ENCODE measurements at regions not wholly inside any gene's neighbourhood (a gene's known extent, or its start where the extent isn't known, plus 50 kb on each side); places are given as distances from the start of the nearest gene placed in this dataset.
A peak's percentile ranks its signal among the peaks of the same experiment; 100 is the strongest.
"Not testable (repeated sequence)": the region's sequence is repeated elsewhere in the genome, so short reads cannot be mapped to it uniquely, and the experiment has no call there.

DNA sequence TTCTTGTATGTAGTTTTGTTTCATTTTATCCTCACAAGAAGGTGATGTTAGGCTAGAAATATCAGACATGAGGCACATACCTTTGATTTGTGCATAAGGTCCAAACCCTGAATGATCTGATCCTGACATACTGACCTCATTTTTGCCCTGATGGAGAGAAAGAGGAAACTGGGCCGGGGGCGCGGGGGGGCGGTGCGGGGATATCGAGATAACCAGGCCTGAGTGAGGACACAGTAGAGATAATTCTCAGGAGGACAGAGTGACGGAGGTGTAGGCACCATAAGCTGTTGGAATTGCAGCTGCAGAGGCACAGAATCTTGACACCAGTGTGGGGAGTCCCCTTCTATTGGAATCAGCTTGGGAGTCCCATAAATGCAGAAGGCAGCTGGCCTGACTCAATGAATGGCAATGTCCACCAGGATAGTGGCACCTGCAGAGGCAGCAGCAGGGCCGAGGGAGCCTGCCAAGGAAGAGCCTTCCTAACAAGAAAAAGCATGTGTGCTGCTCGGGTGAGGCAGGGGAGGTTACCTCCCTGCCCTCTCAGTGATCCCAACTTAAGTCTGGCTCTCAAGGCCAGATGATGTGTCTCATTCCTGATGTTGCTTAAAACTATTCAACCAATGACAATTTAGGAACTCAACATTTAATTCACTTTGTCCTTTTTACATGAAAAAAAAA, 234.3 kb upstream of the MSX2 start:
- no peak for DNase-seq (ENCODE audit: low read depth)
- TF ChIP-seq, protein P1, sequence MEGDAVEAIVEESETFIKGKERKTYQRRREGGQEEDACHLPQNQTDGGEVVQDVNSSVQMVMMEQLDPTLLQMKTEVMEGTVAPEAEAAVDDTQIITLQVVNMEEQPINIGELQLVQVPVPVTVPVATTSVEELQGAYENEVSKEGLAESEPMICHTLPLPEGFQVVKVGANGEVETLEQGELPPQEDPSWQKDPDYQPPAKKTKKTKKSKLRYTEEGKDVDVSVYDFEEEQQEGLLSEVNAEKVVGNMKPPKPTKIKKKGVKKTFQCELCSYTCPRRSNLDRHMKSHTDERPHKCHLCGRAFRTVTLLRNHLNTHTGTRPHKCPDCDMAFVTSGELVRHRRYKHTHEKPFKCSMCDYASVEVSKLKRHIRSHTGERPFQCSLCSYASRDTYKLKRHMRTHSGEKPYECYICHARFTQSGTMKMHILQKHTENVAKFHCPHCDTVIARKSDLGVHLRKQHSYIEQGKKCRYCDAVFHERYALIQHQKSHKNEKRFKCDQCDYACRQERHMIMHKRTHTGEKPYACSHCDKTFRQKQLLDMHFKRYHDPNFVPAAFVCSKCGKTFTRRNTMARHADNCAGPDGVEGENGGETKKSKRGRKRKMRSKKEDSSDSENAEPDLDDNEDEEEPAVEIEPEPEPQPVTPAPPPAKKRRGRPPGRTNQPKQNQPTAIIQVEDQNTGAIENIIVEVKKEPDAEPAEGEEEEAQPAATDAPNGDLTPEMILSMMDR (IDR thresholded peaks at IDR 0.05; ENCODE audit: low read depth, low read length): no peak
- TF ChIP-seq POLR2A (IDR thresholded peaks at IDR 0.05; ENCODE audit: extremely low read depth, insufficient read length) (no peak), MYC (IDR thresholded peaks at IDR 0.05; ENCODE audit: low read depth, low read length) (no peak)
- TF ChIP-seq, protein P2, sequence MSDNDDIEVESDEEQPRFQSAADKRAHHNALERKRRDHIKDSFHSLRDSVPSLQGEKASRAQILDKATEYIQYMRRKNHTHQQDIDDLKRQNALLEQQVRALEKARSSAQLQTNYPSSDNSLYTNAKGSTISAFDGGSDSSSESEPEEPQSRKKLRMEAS (IDR thresholded peaks at IDR 0.05; ENCODE audit: low read depth, low read length): no peak
- H3K4me3 ChIP-seq (ENCODE audit: low read depth, low read length): no peak overlapping the region

DNA sequence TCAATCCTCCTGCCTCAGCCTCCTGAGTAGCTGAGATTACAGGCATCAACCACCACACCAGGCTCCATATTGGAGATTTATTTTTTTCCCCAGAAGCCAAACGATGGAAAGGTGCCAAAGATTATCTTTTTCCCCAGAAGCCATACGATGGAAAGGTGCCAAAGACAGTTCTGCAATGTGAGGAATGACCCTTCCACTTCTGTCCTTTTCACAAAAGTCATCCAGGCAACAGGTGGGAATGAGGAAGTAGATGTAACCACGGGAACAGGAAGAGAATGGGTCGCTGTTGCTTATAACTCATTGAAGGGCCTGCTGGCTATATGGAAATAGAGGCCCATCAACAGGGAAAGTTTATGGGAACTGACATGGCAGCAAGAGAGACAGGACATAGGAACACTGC, 233.7 kb upstream of the MSX2 start:
- DNase-seq (ENCODE audit: low read depth): peak; percentile 10
- no peak overlapping the region for H3K4me3 ChIP-seq (ENCODE audit: low read depth, low read length)
- TF ChIP-seq, protein P2 (IDR thresholded peaks at IDR 0.05; ENCODE audit: low read depth, low read length): no peak
- TF ChIP-seq, protein P1 (IDR thresholded peaks at IDR 0.05; ENCODE audit: low read depth, low read length): no peak
- TF ChIP-seq MYC (IDR thresholded peaks at IDR 0.05; ENCODE audit: low read depth, low read length): no peak
- TF ChIP-seq POLR2A (IDR thresholded peaks at IDR 0.05; ENCODE audit: extremely low read depth, insufficient read length): no peak

DNA sequence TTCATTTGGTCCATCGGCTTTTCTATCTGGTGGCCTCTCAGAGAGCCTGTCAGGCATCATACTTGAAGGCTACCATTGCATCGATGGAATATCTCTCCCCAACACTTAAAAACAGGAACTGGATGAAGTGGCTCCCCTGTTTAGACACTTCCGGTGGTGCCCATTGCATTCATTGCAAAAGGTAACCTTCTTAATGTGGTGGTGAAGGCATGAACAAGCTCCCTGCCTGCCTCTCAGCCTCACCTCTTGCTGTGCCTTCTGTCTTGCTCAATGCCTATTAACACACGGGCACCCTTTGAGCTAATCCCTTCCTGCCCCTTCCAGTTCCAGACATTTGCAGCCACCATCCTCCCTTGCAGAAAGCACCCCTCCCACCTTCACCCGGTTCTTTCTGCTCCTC, 233.1 kb upstream of the MSX2 start:
- DNase-seq (ENCODE audit: low read depth): peak; percentile 76
- TF ChIP-seq, protein P2 (IDR thresholded peaks at IDR 0.05; ENCODE audit: low read depth, low read length): peak; percentile 9; the same call in 1 of the 2 replicates
- no peak for TF ChIP-seq MYC (IDR thresholded peaks at IDR 0.05; ENCODE audit: low read depth, low read length)
- H3K4me3 ChIP-seq (ENCODE audit: low read depth, low read length): no peak overlapping the region

- no peak overlapping the region for H3K4me3 ChIP-seq (ENCODE audit: low read depth, low read length)
- no peak for DNase-seq (ENCODE audit: low read depth)
- TF ChIP-seq POLR2A (IDR thresholded peaks at IDR 0.05; ENCODE audit: extremely low read depth, insufficient read length) (no peak), MYC (IDR thresholded peaks at IDR 0.05; ENCODE audit: low read depth, low read length) (no peak)
- TF ChIP-seq, protein P2 (IDR thresholded peaks at IDR 0.05; ENCODE audit: low read depth, low read length): no peak; the same call in 1 of the 2 replicates
- TF ChIP-seq, protein P1 (IDR thresholded peaks at IDR 0.05; ENCODE audit: low read depth, low read length): no peak
Measured at GRCh38 chr5:174491761-174492350, 232.5 kb upstream of the MSX2 start.

GRCh38 chr5:174493530-174493929, 230.9 kb upstream of the MSX2 start:
- TF ChIP-seq POLR2A (IDR thresholded peaks at IDR 0.05; ENCODE audit: extremely low read depth, insufficient read length) (no peak), MYC (IDR thresholded peaks at IDR 0.05; ENCODE audit: low read depth, low read length) (no peak)
- TF ChIP-seq, protein P2 (IDR thresholded peaks at IDR 0.05; ENCODE audit: low read depth, low read length): no peak
- TF ChIP-seq, protein P1 (IDR thresholded peaks at IDR 0.05; ENCODE audit: low read depth, low read length): no peak

DNA sequence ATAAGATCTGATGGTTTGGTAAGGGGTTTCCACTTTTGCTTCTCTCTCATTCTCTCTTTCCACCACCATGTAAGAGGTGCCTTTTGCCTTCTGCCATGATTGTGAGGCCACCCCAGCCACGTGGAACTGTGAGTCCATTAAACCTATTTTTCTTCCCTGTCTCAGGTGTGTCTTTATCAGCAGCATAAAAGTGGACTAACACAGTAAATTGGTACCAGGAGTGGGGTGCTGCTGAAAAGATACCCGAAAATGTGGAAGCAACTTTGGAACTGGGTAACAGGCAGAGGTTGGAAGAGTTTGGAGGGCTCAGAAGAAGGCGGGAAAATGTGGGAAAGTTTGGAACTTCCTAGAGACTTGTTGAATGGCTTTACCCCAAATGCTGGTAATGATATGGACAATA, 226.4 kb upstream of the MSX2 start:
- H3K4me3 ChIP-seq (ENCODE audit: low read depth, low read length): not testable (repeated sequence)

More at GRCh38 chr5:174493530-174493929, 230.9 kb upstream of the MSX2 start:
- DNase-seq (ENCODE audit: low read depth): no peak
- H3K4me3 ChIP-seq (ENCODE audit: low read depth, low read length): no peak overlapping the region

GRCh38 chr5:174498575-174498974, 225.8 kb upstream of the MSX2 start:
- DNase-seq (ENCODE audit: low read depth); H3K4me3 ChIP-seq (ENCODE audit: low read depth, low read length): not testable (repeated sequence)

More for the DNA sequence above, 226.4 kb upstream of the MSX2 start:
- DNase-seq (ENCODE audit: low read depth): not testable (repeated sequence)
